HepG2 (cell line): ENCODE measurements at regions not wholly inside any gene's neighbourhood (a gene's known extent, or its start where the extent isn't known, plus 50 kb on each side); places are given as distances from the start of the nearest gene placed in this dataset.

Experiments
- AGO1 ChIP-seq: fragments of 200-400 bp; formaldehyde crosslinking; IDR thresholded peaks from 2 replicates; pipeline ENCODE4 v1.6.1; 2017; ENCODE audit warnings: mild to moderate bottlenecking, low read depth, low read length, moderate library complexity; ENCODE audit not compliant: poor library complexity, severe bottlenecking
- CTCF ChIP-seq: sonication (generic); formaldehyde crosslinking; IDR thresholded peaks from 2 replicates; pipeline ENCODE4 v1.5.0; 2020; ENCODE audit warnings: mild to moderate bottlenecking, missing genetic modification reagents, moderate library complexity
- EZH2 ChIP-seq: conservative IDR thresholded peaks from 2 replicates; pipeline ENCODE4 v1.6.1; 2012; ENCODE audit warnings: mild to moderate bottlenecking, low read depth, low read length, moderate library complexity
- KDM1A ChIP-seq: IDR thresholded peaks from 2 replicates; pipeline ENCODE4 v1.6.1; 2016; ENCODE audit warnings: missing compliant biosample characterization
- KLF15 ChIP-seq: sonication (generic); formaldehyde crosslinking; IDR thresholded peaks from 2 replicates; pipeline ENCODE4 v1.8.1; 2023; ENCODE audit warnings: borderline replicate concordance, mild to moderate bottlenecking, inconsistent platforms, missing genetic modification reagents, mixed read lengths
- MEIS2 ChIP-seq: sonication (generic); formaldehyde crosslinking; IDR thresholded peaks from 2 replicates; pipeline ENCODE4 v1.9.0; 2021; ENCODE audit warnings: mild to moderate bottlenecking, missing genetic modification reagents
- PLSCR1 ChIP-seq: sonication (generic); formaldehyde crosslinking; IDR thresholded peaks from 2 replicates; pipeline ENCODE4 v1.5.0; 2020; ENCODE audit warnings: missing genetic modification reagents, mild to moderate bottlenecking, borderline replicate concordance
- POLR2A ChIP-seq, 2 experiments: IDR thresholded peaks; 2 replicates each; pipeline ENCODE4 v1.6.1; 2011; ENCODE audit warnings: low read depth in 2 of 2, low read length in 2 of 2, mild to moderate bottlenecking in 1 of 2, moderate library complexity in 1 of 2; ENCODE audit not compliant: insufficient read depth in 1 of 2
- RFX5 ChIP-seq: IDR thresholded peaks from 2 replicates; pipeline ENCODE4 v1.6.1; 2011; ENCODE audit warnings: low read depth, low read length, improper control_type of control experiment
- TAF1 ChIP-seq: sonication (generic); formaldehyde crosslinking; IDR thresholded peaks from 2 replicates; pipeline ENCODE4 v1.4.0; 2020; ENCODE audit warnings: missing genetic modification reagents
- ZBED4 ChIP-seq: sonication (generic); formaldehyde crosslinking; IDR thresholded peaks from 2 replicates; pipeline ENCODE4 v1.4.0; 2020; ENCODE audit warnings: missing genetic modification reagents, borderline replicate concordance
- ZNF205 ChIP-seq: IDR thresholded peaks from 2 replicates; pipeline ENCODE4 v1.6.1; 2018; ENCODE audit warnings: missing biosample characterization, missing genetic modification reagents
- ZNF510 ChIP-seq: sonication (generic); formaldehyde crosslinking; IDR thresholded peaks from 2 replicates; pipeline ENCODE4 v1.4.0; 2020; ENCODE audit warnings: low read depth, mild to moderate bottlenecking, missing genetic modification reagents

GRCh38 chr6:19664878-19665612 lies 172.1 kb upstream of the ID4 start:
- no peak for TF ChIP-seq ZBED4
- TF ChIP-seq PLSCR1 (CRISPR knock-in tag), result no peak
- no peak for TF ChIP-seq ZNF510 (CRISPR knock-in tag)
- TF ChIP-seq ZNF205 (CRISPR knock-in tag), result no peak
- TF ChIP-seq KDM1A (CRISPR knock-in tag), result no peak
- TF ChIP-seq POLR2A (IDR thresholded peaks at IDR 0.05; ENCODE audit: insufficient read depth in 1 of 2, low read depth in 2 of 2, low read length in 2 of 2), result no peak
- no peak for TF ChIP-seq EZH2
- no peak for TF ChIP-seq MEIS2 (CRISPR knock-in tag)
- TF ChIP-seq KLF15, result no peak
- TF ChIP-seq CTCF (CRISPR knock-in tag), result no peak
- TF ChIP-seq TAF1 (CRISPR knock-in tag), result no peak
- no peak for TF ChIP-seq AGO1
- no peak for TF ChIP-seq RFX5
